22Rv1 (cell line): ENCODE measurements at regions not wholly inside any gene's neighbourhood (a gene's known extent, or its start where the extent isn't known, plus 50 kb on each side); places are given as distances from the start of the nearest gene placed in this dataset.

ENCODE experiments used
- ZFX ChIP-seq: fragments of 450-650 bp; IDR thresholded peaks from 2 replicates; pipeline ENCODE4 v1.6.1; 2017; ENCODE audit warnings: antibody characterized with exemption, borderline replicate concordance
- TF ChIP-seq, protein P1 (sequence below): fragments of 450-650 bp; IDR thresholded peaks from 2 replicates; pipeline ENCODE4 v1.5.1; 2017; ENCODE audit warnings: mild to moderate bottlenecking

GRCh38 chr1:4402032-4402431, 252.4 kb upstream of the AJAP1 start:
- no peak for TF ChIP-seq ZFX
- TF ChIP-seq, protein P1, sequence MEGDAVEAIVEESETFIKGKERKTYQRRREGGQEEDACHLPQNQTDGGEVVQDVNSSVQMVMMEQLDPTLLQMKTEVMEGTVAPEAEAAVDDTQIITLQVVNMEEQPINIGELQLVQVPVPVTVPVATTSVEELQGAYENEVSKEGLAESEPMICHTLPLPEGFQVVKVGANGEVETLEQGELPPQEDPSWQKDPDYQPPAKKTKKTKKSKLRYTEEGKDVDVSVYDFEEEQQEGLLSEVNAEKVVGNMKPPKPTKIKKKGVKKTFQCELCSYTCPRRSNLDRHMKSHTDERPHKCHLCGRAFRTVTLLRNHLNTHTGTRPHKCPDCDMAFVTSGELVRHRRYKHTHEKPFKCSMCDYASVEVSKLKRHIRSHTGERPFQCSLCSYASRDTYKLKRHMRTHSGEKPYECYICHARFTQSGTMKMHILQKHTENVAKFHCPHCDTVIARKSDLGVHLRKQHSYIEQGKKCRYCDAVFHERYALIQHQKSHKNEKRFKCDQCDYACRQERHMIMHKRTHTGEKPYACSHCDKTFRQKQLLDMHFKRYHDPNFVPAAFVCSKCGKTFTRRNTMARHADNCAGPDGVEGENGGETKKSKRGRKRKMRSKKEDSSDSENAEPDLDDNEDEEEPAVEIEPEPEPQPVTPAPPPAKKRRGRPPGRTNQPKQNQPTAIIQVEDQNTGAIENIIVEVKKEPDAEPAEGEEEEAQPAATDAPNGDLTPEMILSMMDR, result no peak
